ENCODE measurements at regions not wholly inside any gene's neighbourhood (a gene's known extent, or its start where the extent isn't known, plus 50 kb on each side); places are given as distances from the start of the nearest gene placed in this dataset.
"Not testable (repeated sequence)": the region's sequence is repeated elsewhere in the genome, so short reads cannot be mapped to it uniquely, and the experiment has no call there.

DNA sequence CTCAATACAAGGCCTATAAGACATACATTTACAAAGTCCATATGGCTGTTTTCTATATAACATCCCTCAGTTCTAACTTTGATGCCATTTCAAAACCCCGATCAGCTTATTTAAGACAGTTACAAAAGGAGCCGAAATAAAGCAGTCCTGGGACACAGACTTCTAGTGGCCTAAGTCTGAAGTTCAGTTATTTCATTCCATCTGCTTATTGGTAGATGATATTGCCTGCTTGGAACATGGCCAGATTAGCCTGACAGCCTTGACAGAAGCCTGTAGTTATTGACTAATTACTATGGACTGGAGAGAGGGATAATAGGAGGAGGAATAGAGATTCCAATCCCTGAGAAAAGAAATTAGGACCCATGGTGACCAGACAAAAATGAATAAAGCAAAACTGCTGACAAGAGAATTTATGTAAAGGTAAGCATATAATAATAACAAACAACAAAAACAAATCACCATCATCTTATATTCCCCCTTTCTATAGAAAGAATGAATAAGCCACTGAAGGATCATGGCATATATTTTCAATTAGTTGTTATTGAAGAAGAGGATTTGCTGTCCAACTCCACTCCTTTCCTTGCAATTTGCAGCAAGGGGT, 206.3 kb upstream of the TOM1L1 start:
- H3K27me3 ChIP-seq = no peaks in the 10 kb centered on the region
- TF ChIP-seq, protein P1, sequence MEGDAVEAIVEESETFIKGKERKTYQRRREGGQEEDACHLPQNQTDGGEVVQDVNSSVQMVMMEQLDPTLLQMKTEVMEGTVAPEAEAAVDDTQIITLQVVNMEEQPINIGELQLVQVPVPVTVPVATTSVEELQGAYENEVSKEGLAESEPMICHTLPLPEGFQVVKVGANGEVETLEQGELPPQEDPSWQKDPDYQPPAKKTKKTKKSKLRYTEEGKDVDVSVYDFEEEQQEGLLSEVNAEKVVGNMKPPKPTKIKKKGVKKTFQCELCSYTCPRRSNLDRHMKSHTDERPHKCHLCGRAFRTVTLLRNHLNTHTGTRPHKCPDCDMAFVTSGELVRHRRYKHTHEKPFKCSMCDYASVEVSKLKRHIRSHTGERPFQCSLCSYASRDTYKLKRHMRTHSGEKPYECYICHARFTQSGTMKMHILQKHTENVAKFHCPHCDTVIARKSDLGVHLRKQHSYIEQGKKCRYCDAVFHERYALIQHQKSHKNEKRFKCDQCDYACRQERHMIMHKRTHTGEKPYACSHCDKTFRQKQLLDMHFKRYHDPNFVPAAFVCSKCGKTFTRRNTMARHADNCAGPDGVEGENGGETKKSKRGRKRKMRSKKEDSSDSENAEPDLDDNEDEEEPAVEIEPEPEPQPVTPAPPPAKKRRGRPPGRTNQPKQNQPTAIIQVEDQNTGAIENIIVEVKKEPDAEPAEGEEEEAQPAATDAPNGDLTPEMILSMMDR (IDR thresholded peaks at IDR 0.05) = no peak
- TF ChIP-seq POLR2A (IDR thresholded peaks at IDR 0.05) = no peak
- DNase-seq (no peak), ATAC-seq (no peak)
- H3K4me1 ChIP-seq = no peaks in the 10 kb centered on the region
- intact Hi-C loops (cut with DNase I) = no loop called here
- no peak overlapping the region for H3K4me3 ChIP-seq
- H3K9me3 ChIP-seq = peaks cover 0 to 7% (median 0%) of the 10 kb centered on the region in 12 donors
- WGBS, 4 donors = 80 to 89% (median 82%) methylated on average over 2 of the region's 2 CpGs
- H3K27ac ChIP-seq = no peak overlapping the region
- no peaks in the 10 kb centered on the region for H3K36me3 ChIP-seq

DNA sequence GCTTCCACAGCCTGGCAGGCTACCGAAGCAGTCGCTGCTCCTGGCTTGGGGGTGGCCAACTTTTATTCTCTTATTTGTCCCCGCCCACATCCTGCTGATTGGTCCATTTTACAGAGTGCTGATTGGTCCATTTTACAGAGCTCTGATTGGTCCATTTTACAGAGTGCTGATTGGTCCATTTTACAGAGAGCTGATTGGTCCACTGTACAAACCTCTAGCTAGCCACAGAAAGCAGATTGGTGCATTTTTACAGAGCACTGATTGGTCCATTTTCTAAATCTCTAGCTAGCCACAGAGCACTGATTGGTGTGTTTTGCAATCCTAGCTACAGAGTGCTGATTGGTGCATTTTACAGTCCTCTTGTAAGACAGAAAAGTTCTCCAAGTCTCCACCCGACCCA, 187.9 kb upstream of the TOM1L1 start:
- H3K27ac ChIP-seq; intact Hi-C loops (cut with DNase I); H3K4me3 ChIP-seq; H3K4me1 ChIP-seq; H3K36me3 ChIP-seq; DNase-seq; ATAC-seq; H3K27me3 ChIP-seq: not testable (repeated sequence)
- peaks cover 0 to 19% (median 5%) of the 10 kb centered on the region in 12 donors for H3K9me3 ChIP-seq
- WGBS, 4 donors = 16 to 50% (median 41%) methylated on average over 4 of the region's 4 CpGs

DNA sequence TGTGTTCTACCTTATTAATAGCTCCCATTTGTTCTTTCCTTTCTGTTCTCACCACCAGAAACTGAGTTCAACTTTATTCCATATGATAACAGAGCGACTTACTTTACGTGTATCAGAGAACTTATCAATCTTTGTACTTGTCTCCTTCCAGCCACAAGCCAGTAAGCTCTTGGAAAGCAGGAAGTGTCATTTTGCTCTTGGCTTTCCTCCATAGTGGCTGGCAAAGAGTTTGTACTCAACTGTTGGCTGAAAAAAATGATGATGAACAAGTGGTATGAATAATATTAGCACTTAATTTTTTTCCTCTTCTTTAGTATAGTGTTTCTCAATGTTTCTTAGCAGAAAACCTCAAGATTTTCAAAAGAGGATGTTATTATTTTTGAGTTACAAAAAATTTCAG, 182.4 kb upstream of the TOM1L1 start:
- TF ChIP-seq, protein P1 (IDR thresholded peaks at IDR 0.05) = no peak
- no peak for TF ChIP-seq POLR2A (IDR thresholded peaks at IDR 0.05)
- peaks cover 0 to 4% (median 0%) of the 10 kb centered on the region in 12 donors for H3K9me3 ChIP-seq
- DNase-seq = no peak
- no peak overlapping the region for H3K27ac ChIP-seq
- H3K4me1 ChIP-seq = no peaks in the 10 kb centered on the region
- 35 to 52% (median 39%) methylated on average over 2 of the region's 2 CpGs for WGBS, 4 donors
- H3K4me3 ChIP-seq = no peak overlapping the region
- ATAC-seq = no peak
- intact Hi-C loops (cut with DNase I) = no loop called here
- no peaks in the 10 kb centered on the region for H3K36me3 ChIP-seq
- no peaks in the 10 kb centered on the region for H3K27me3 ChIP-seq

DNA sequence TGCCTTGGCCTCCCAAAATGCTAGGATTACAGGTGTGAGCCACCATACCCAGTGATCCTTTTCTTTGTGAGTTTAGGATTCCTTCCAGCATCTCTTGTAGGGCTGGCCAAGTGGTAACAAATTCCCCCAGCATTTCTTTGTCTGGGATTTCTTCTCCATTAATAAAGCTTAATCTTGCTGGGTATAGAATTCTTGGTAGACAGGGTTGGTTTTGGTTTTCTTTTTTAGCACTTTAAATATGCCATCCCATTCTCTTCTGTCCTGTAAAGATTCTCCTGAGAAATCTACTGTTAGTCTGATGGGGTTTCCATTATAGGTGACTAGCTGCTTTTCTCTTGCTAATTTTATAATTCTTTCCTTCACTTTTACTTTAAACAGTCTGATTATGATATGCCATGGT, 173.0 kb upstream of the TOM1L1 start:
- TF ChIP-seq, protein P1 (IDR thresholded peaks at IDR 0.05) = no peak
- no peak for TF ChIP-seq POLR2A (IDR thresholded peaks at IDR 0.05)
- DNase-seq (no peak), ATAC-seq (no peak)
- no peak overlapping the region for H3K4me3 ChIP-seq
- H3K27ac ChIP-seq = no peak overlapping the region
- H3K27me3 ChIP-seq = no peaks in the 10 kb centered on the region
- intact Hi-C loops (cut with DNase I) = loop anchor here in 1 of 10 donors (10.0 kb wide), 1 partner anchor 57 kb away; no protein-coding TSS in a partner anchor
- no peaks in the 10 kb centered on the region for H3K4me1 ChIP-seq
- peaks cover 0 to 68% (median 33%) of the 10 kb centered on the region in 12 donors for H3K9me3 ChIP-seq
- H3K36me3 ChIP-seq = no peaks in the 10 kb centered on the region

DNA sequence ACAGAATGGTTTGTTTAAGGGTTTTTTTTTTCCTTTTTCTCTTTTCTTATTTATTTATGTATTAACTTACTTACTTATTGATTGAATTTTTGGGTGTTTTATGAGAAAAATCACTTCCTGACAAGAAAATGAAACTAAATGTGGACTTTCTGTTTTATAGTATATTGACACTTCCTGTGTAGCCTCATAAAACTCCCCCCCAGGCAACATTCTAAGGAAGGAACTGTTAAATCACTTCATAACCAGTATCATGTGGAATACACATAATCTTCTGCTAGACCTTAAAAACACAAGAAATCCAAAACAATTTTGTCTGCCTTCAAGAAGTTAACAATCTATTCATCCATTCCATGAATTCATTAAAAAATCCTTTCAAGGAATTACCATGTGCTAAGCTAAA, 164.1 kb upstream of the TOM1L1 start:
- H3K4me1 ChIP-seq = no peaks in the 10 kb centered on the region
- no peak for TF ChIP-seq POLR2A (IDR thresholded peaks at IDR 0.05)
- TF ChIP-seq, protein P1 (IDR thresholded peaks at IDR 0.05) = no peak
- ATAC-seq (no peak), DNase-seq (no peak)
- intact Hi-C loops (cut with DNase I) = loop anchor here in 1 of 10 donors (10.0 kb wide), 1 partner anchor 62 kb away; no protein-coding TSS in a partner anchor
- no peaks in the 10 kb centered on the region for H3K36me3 ChIP-seq
- H3K9me3 ChIP-seq = peaks cover 0 to 23% (median 7%) of the 10 kb centered on the region in 12 donors
- no peak overlapping the region for H3K27ac ChIP-seq
- no peak overlapping the region for H3K4me3 ChIP-seq
- no peaks in the 10 kb centered on the region for H3K27me3 ChIP-seq

All from heart left ventricle (tissue), 16 donors.